BJ (cell line): ENCODE measurements at regions not wholly inside any gene's neighbourhood (a gene's known extent, or its start where the extent isn't known, plus 50 kb on each side); places are given as distances from the start of the nearest gene placed in this dataset.

Experiments
- CTCF ChIA-PET: fragments of 350-600 bp; formaldehyde crosslinking; extraction: SDS; loops from one replicate; lab custom pipeline; 2021; ENCODE audit warnings: antibody characterized with exemption, inconsistent platforms; lab: Yijun Ruan, JAX
- POLR2A ChIA-PET: fragments of 300-600 bp; sonication (Branson Sonifier 250); formaldehyde crosslinking; extraction: SDS; loops from one replicate; lab custom pipeline; 2021; ENCODE audit warnings: antibody characterized with exemption; lab: Charles Lee
- DNase-seq: peaks from one replicate; pipeline ENCODE4 v3.0.0-alpha.2; 2011; ENCODE audit warnings: low read depth
- H3K27me3 ChIP-seq: 2 replicates; pipeline ENCODE4 v1.6.0; 2011; ENCODE audit warnings: low read length; ENCODE audit not compliant: control insufficient read depth, insufficient read depth
- H3K36me3 ChIP-seq: 2 replicates; pipeline ENCODE4 v1.5.1; 2011; ENCODE audit warnings: low read length; ENCODE audit not compliant: control insufficient read depth, insufficient read depth
- H3K4me3 ChIP-seq: 2 replicates; pipeline ENCODE4 v1.5.1; 2011; ENCODE audit warnings: low read depth, mild to moderate bottlenecking, control low read depth, low read length
- TF ChIP-seq, protein P1 (sequence below): IDR thresholded peaks from 2 replicates; pipeline ENCODE4 v1.5.1; 2011; ENCODE audit warnings: low read depth, mild to moderate bottlenecking, control low read depth, inconsistent platforms, low read length, moderate library complexity; ENCODE audit not compliant: insufficient read depth

DNA sequence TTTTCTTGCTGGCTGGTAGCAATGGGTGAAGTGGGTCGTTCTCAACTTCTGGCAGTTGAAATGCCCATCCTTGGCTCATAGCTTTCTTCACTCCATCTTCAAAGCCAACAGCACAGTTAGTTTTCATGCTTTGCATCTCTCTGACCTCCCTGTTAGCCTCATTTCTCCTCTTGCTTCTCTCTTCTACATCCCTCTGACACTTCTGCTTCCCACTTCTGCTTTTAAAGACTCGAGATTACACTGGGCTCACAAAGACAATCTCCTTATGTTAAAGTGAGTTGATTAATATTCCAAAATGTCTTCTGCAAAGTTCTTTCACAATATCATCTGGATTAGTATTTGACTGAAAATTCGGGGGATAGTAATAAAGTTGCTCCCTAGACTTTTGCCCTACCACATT, 684.8 kb upstream of the CCNG1 start:
- TF ChIP-seq, protein P1, sequence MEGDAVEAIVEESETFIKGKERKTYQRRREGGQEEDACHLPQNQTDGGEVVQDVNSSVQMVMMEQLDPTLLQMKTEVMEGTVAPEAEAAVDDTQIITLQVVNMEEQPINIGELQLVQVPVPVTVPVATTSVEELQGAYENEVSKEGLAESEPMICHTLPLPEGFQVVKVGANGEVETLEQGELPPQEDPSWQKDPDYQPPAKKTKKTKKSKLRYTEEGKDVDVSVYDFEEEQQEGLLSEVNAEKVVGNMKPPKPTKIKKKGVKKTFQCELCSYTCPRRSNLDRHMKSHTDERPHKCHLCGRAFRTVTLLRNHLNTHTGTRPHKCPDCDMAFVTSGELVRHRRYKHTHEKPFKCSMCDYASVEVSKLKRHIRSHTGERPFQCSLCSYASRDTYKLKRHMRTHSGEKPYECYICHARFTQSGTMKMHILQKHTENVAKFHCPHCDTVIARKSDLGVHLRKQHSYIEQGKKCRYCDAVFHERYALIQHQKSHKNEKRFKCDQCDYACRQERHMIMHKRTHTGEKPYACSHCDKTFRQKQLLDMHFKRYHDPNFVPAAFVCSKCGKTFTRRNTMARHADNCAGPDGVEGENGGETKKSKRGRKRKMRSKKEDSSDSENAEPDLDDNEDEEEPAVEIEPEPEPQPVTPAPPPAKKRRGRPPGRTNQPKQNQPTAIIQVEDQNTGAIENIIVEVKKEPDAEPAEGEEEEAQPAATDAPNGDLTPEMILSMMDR: no peak
- CTCF ChIA-PET: no interaction called here
- Histone ChIP-seq H3K27me3 (no peaks in the 10 kb centered on the region), H3K36me3 (no peaks in the 10 kb centered on the region), H3K4me3 (no peak overlapping the region)
- DNase-seq: no peak
- POLR2A ChIA-PET: no interaction called here

GRCh38 chr5:162762119-162762518, 675.3 kb upstream of the CCNG1 start:
- CTCF ChIA-PET: no interaction called here
- H3K4me3 ChIP-seq: no peak overlapping the region
- TF ChIP-seq, protein P1: no peak
- DNase-seq: no peak
- POLR2A ChIA-PET: no interaction called here
- H3K36me3 ChIP-seq: no peaks in the 10 kb centered on the region
- no peaks in the 10 kb centered on the region for H3K27me3 ChIP-seq

DNA sequence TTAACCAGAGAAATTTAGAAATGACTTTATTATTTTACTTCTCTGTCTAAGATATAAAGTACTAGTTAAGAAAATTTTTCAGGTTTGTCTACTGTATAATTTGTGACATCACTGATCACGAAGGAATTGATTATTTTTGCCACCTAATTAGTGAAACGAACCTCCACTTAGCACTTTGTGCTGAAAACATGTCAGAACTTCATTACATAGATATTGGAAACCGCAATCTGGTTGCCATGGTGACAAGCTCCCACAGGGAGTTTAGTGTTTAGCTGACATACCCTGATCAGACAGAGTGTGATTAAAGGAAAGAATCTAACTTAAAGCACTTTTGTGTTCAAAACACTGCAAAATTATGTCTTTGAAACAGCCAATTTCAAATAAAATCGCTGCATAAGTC, 668.4 kb upstream of the CCNG1 start:
- Histone ChIP-seq H3K4me3 (no peak overlapping the region), H3K36me3 (no peaks in the 10 kb centered on the region), H3K27me3 (no peaks in the 10 kb centered on the region)
- ChIA-PET CTCF (no interaction called here), POLR2A (no interaction called here)
- TF ChIP-seq, protein P1: no peak
- DNase-seq: no peak

GRCh38 chr5:162785673-162786072, 651.7 kb upstream of the CCNG1 start:
- no peak for DNase-seq
- ChIA-PET POLR2A (no interaction called here), CTCF (no interaction called here)
- TF ChIP-seq, protein P1: no peak
- Histone ChIP-seq H3K36me3 (no peaks in the 10 kb centered on the region), H3K27me3 (no peaks in the 10 kb centered on the region), H3K4me3 (no peak overlapping the region)

DNA sequence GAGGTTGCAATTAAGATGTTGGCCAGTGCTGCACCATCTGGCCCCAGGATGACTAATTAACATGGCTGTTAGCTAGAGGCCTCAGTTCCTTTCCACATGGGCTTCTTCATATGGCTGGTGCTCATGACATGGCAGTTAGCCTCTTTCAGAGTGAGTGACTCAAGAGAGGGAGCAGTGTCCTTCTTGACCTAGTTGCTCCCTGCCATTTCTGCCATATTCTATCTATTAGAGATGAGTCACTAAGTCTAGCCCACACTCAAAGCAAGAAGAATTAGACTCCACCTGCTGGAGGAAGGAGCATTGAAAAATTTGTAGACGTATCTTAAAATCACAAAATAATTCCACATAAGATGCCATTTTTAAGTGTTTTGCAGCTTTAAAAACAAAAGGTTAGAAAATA, 651.2 kb upstream of the CCNG1 start:
- CTCF ChIA-PET: no interaction called here
- POLR2A ChIA-PET: no interaction called here
- Histone ChIP-seq H3K36me3 (no peaks in the 10 kb centered on the region), H3K4me3 (no peak overlapping the region), H3K27me3 (no peaks in the 10 kb centered on the region)
- DNase-seq: no peak
- TF ChIP-seq, protein P1: no peak
